ENCODE measurements at regions not wholly inside any gene's neighbourhood (a gene's known extent, or its start where the extent isn't known, plus 50 kb on each side); places are given as distances from the start of the nearest gene placed in this dataset.

GRCh38 chr12:61765926-61766325 is 494.3 kb upstream of the USP15 start:
- ATAC-seq (ENCODE audit: low read depth) (no peak), DNase-seq (ENCODE audit: low spot score) (no peak)
- TF ChIP-seq CTCF (IDR thresholded peaks at IDR 0.05; ENCODE audit: poor library complexity, severe bottlenecking) = no peak
- no peaks in the 10 kb centered on the region for H3K27me3 ChIP-seq (ENCODE audit: insufficient read depth, poor library complexity, severe bottlenecking)
- no peaks in the 10 kb centered on the region for H3K9me3 ChIP-seq (ENCODE audit: severe bottlenecking)
- H3K27ac ChIP-seq (ENCODE audit: poor library complexity, severe bottlenecking) = no peak overlapping the region
- H3K4me1 ChIP-seq (ENCODE audit: insufficient read depth, poor library complexity, severe bottlenecking) = no peaks in the 10 kb centered on the region
- H3K4me3 ChIP-seq (ENCODE audit: severe bottlenecking) = no peak overlapping the region
- H3K36me3 ChIP-seq (ENCODE audit: low read depth) = no peaks in the 10 kb centered on the region

- Histone ChIP-seq H3K27me3 (ENCODE audit: insufficient read depth, poor library complexity, severe bottlenecking) (no peaks in the 10 kb centered on the region), H3K9me3 (ENCODE audit: severe bottlenecking) (no peaks in the 10 kb centered on the region), H3K27ac (ENCODE audit: poor library complexity, severe bottlenecking) (no peak overlapping the region), H3K36me3 (ENCODE audit: low read depth) (no peaks in the 10 kb centered on the region), H3K4me3 (ENCODE audit: severe bottlenecking) (no peak overlapping the region), H3K4me1 (ENCODE audit: insufficient read depth, poor library complexity, severe bottlenecking) (no peaks in the 10 kb centered on the region)
- no peak for ATAC-seq (ENCODE audit: low read depth)
- no peak for DNase-seq (ENCODE audit: low spot score)
- TF ChIP-seq CTCF (IDR thresholded peaks at IDR 0.05; ENCODE audit: poor library complexity, severe bottlenecking) = no peak
Observed at GRCh38 chr12:61780435-61780834, 479.8 kb upstream of the USP15 start.

- H3K9me3 ChIP-seq (ENCODE audit: severe bottlenecking) = no peaks in the 10 kb centered on the region
- no peaks in the 10 kb centered on the region for H3K27me3 ChIP-seq (ENCODE audit: insufficient read depth, poor library complexity, severe bottlenecking)
- DNase-seq (ENCODE audit: low spot score) (no peak), ATAC-seq (ENCODE audit: low read depth) (no peak)
- H3K4me1 ChIP-seq (ENCODE audit: insufficient read depth, poor library complexity, severe bottlenecking) = no peaks in the 10 kb centered on the region
- H3K4me3 ChIP-seq (ENCODE audit: severe bottlenecking) = no peak overlapping the region
- no peaks in the 10 kb centered on the region for H3K36me3 ChIP-seq (ENCODE audit: low read depth)
- TF ChIP-seq CTCF (IDR thresholded peaks at IDR 0.05; ENCODE audit: poor library complexity, severe bottlenecking) = no peak
- H3K27ac ChIP-seq (ENCODE audit: poor library complexity, severe bottlenecking) = no peak overlapping the region
Observed at GRCh38 chr12:61781021-61781581, 479.1 kb upstream of the USP15 start.

GRCh38 chr12:61796846-61797245 is 463.4 kb upstream of the USP15 start:
- no peak overlapping the region for H3K4me3 ChIP-seq (ENCODE audit: severe bottlenecking)
- ATAC-seq (ENCODE audit: low read depth) = no peak
- no peaks in the 10 kb centered on the region for H3K4me1 ChIP-seq (ENCODE audit: insufficient read depth, poor library complexity, severe bottlenecking)
- H3K27me3 ChIP-seq (ENCODE audit: insufficient read depth, poor library complexity, severe bottlenecking) = no peaks in the 10 kb centered on the region
- no peak for DNase-seq (ENCODE audit: low spot score)
- TF ChIP-seq CTCF (IDR thresholded peaks at IDR 0.05; ENCODE audit: poor library complexity, severe bottlenecking) = no peak
- no peak overlapping the region for H3K27ac ChIP-seq (ENCODE audit: poor library complexity, severe bottlenecking)
- no peaks in the 10 kb centered on the region for H3K9me3 ChIP-seq (ENCODE audit: severe bottlenecking)
- H3K36me3 ChIP-seq (ENCODE audit: low read depth) = no peaks in the 10 kb centered on the region

- Histone ChIP-seq H3K9me3 (ENCODE audit: severe bottlenecking) (no peaks in the 10 kb centered on the region), H3K27me3 (ENCODE audit: insufficient read depth, poor library complexity, severe bottlenecking) (no peaks in the 10 kb centered on the region), H3K4me3 (ENCODE audit: severe bottlenecking) (no peak overlapping the region), H3K36me3 (ENCODE audit: low read depth) (no peaks in the 10 kb centered on the region), H3K4me1 (ENCODE audit: insufficient read depth, poor library complexity, severe bottlenecking) (no peaks in the 10 kb centered on the region), H3K27ac (ENCODE audit: poor library complexity, severe bottlenecking) (no peak overlapping the region)
- no peak for TF ChIP-seq CTCF (IDR thresholded peaks at IDR 0.05; ENCODE audit: poor library complexity, severe bottlenecking)
- DNase-seq (ENCODE audit: low spot score) (no peak), ATAC-seq (ENCODE audit: low read depth) (no peak)
Observed at GRCh38 chr12:61797266-61797665, 462.9 kb upstream of the USP15 start.

All from RWPE2 (cell line).